ENCODE measurements at regions not wholly inside any gene's neighbourhood (a gene's known extent, or its start where the extent isn't known, plus 50 kb on each side); places are given as distances from the start of the nearest gene placed in this dataset.
"Not testable (repeated sequence)": the region's sequence is repeated elsewhere in the genome, so short reads cannot be mapped to it uniquely, and the experiment has no call there.

DNA sequence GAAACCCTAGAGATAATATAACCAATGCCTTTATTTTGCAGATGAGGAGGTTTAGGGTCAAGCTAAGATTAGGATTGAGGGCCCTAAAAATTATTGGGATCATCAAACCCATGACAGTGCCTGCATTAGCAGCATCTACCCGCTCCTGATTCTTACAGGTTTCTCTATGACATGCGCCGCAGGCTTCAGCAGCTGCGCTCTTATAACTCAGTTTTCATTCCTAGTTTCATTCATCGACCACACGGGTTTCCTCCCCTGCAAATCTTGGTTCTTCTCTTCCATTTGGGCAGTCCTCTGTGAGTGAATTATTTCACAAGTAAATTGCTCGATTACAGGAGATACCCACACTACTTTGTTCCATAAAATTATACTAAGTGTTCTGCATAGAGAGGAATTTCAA is 137.2 kb downstream of the SLC24A2 start:
- DNase-seq, result no peak

DNA sequence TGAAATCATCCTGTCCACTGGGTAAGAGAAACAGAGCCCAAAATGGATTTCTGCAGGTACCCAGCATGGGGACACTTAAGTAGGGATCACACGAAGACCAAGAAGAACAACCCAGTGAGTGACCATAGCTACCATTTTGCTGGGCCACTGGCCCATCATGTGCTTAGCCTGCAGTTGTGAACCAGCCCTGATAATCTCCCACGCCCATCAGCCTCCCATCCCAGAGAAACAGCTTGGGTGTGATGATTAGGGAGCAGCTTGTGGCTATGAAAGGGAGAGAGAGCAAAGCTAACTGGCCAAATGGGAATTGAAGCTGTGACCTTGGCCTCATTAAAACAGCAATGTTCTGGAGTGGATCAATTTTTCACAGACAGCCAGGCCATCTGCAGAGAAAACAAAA is 138.5 kb downstream of the SLC24A2 start:
- DNase-seq, result no peak

- DNase-seq, result no peak
Measured at GRCh38 chr9:19649336-19650041, 139.3 kb downstream of the SLC24A2 start.

GRCh38 chr9:19648672-19649071 is 140.2 kb downstream of the SLC24A2 start:
- DNase-seq, result no peak

DNA sequence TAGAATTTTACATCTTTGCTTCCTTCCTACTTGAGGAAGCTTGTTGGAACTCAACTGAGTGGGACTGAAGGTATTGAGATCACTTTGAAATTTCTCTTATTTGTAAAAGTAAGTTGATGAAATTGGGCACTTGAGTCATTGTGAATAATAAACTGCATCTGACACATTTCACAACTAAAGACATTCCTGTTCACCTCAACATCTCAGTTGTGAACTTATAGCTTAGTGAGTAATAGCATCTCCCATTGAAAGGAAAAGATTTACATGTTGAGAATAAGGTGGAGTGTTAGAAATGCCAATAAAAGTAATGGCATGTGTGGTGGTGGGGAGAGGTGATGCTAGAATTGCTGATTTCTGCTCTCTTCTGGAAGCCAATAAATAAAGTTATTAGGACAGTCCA is 145.0 kb downstream of the SLC24A2 start:
- DNase-seq, result no peak

DNA sequence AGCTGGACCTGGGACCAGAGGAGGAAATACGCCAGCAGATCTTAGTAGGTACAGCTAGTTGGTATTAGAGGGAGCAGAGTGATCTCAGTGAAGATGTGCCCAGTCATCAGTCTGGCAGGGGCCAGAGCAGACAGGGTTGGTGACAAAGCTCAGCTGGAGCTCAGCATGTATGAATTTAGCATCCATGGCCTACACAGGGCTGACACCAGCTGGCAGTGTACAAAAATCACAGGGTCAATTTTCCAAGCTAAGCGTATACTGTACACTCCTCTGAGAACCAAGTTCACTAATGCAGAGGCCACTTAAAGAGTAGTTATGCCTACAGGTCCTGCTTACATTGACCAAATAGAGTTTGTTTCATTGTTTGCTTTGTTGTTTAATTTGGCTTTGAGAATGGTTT is 146.6 kb downstream of the SLC24A2 start:
- no peak for DNase-seq

- no peak for DNase-seq
Measured at GRCh38 chr9:19641046-19641445, 147.8 kb downstream of the SLC24A2 start.

- no peak for DNase-seq
Measured at GRCh38 chr9:19640014-19640413, 148.8 kb downstream of the SLC24A2 start.

- no peak for DNase-seq
Measured at GRCh38 chr9:19637084-19637483, 151.8 kb downstream of the SLC24A2 start.

- no peak for DNase-seq
Measured at GRCh38 chr9:19634881-19635280, 154.0 kb downstream of the SLC24A2 start.

DNA sequence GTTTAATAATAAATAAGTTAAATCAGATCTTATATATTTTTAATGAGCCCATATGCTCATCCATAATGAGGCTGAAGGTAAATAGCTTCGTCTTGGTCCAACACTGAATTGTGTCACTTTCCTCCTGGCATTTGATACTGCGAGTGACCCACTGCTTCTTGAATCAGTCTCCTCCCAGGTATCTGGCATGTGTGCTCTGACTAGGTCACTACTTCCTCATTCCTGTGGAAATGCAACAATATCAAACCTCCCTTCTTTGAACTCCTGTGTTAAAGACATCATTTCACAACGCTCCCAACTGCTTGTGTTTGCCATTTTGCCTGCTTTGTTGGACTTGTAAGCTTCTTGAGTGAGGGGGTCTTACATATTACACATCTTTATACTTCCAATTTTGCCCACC is 157.7 kb downstream of the SLC24A2 start:
- no peak for DNase-seq

DNA sequence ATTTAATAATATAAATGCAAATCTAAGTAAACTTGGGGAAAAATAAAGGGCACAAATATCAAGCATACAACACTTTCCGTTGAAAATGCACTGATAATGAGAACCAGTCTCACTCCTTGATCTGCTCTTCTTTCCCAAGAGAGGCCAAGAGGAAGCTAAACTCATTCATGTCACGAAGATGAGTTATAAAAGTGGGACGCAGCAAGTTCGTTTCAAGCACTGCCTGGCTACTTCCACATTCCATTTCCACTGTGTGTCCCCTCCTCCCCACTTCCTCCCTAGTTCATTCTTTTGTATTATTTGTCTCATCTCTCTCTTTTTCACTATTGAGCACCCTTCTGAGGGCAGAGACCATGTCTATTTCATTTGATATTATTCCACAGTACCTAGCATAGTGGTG is 158.1 kb downstream of the SLC24A2 start:
- no peak for DNase-seq

DNA sequence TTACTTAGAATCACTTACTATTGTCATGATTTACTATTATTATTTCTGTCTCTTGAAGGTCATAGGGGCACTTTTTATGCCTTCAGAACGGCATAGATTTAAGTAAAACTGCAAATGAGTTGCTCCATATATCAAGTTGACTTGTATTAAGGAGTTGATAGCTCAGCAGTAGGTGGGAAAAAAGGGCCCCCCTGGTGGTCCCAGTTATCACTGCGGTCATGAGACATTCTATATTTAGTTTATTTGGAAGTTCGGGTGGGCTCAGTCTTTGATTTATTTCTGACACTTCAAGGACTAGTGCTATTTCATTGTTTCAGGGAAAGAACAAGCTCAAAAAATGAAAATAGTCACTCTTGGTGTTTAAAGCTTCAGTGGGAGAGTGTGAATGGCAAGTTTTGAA is 159.3 kb downstream of the SLC24A2 start:
- DNase-seq, result no peak

GRCh38 chr9:19625426-19625825 is 163.4 kb downstream of the SLC24A2 start:
- not testable (repeated sequence) for DNase-seq

DNA sequence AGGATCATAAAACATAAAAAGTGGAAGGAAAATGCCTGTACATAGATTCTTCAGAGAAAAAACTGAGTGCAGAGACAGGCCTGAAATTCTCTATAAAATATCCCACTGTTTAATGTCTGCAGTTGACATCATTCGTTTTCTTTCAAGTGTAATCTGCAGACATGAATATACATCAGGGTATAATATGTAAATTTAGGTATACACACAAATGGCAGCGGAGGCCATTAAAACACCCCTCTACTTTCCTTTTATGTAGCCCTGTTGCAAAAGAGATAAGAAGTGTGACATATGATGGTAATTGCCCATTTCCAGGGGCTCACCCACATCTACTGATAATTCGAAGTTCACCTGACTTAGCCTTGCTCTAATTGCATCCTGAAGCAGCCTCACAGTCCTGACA is 164.3 kb downstream of the SLC24A2 start:
- no peak for DNase-seq

DNA sequence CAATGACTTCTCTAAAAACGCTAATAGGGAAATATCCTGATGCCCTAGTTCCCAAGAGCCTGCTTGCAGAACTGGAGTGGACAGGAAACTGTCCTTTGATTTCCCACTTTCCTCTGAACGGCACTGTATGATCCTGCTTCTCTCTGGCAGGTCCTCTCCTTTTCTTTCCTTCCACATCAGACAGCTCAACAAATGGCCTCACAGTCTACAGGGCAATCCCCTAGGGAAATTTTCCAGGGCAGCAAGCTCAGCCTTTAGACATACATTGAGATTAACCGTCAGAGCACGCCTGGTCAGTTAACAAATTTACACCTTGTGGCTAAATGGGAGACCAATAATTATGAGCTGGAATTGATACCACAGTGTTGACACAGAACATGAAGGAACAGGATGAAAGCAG is 164.9 kb downstream of the SLC24A2 start:
- DNase-seq, result no peak

DNA sequence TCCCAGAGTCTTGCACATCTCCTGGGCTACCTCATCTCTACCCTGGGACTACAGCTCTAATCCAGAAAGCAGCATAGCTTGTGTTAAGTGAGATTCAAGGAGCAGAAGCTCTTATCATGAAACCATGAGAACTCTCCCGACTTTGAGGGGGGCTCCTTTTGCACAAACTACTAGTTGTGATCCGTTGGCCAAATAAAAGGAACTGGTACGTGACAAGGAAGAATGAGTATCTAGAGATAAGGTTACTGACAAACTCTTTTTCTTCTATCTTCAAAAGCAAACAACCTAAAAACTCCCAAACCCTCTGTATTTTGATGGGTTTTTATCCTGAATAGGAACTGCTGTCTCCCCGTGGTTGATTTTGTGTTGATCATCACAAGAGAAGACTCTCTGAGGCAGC is 168.5 kb downstream of the SLC24A2 start:
- DNase-seq, result no peak

GRCh38 chr9:19619221-19619620 is 169.6 kb downstream of the SLC24A2 start:
- no peak for DNase-seq

- DNase-seq, result no peak
Measured at GRCh38 chr9:19618816-19619215, 170.0 kb downstream of the SLC24A2 start.

GRCh38 chr9:19615036-19615624 is 173.7 kb downstream of the SLC24A2 start:
- no peak for DNase-seq

DNA sequence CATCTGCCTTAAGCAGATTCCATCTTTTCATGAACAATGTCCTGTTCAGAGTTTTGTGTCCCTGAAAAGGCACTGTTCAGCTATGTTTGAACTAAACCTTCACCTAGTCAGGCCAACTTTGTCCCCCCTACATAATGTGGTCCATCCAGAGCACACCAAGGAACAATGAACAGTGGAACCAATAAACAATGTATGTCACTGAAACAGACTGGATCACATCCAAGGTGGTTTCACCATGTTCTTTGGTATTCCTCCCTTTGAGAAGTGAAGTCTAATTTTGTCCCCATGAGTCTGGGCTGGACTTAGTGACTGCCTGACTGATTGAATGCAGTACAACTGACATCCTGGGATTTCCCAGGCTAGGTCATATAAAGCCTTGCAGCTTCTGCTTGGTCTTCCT is 174.5 kb downstream of the SLC24A2 start:
- no peak for DNase-seq

DNA sequence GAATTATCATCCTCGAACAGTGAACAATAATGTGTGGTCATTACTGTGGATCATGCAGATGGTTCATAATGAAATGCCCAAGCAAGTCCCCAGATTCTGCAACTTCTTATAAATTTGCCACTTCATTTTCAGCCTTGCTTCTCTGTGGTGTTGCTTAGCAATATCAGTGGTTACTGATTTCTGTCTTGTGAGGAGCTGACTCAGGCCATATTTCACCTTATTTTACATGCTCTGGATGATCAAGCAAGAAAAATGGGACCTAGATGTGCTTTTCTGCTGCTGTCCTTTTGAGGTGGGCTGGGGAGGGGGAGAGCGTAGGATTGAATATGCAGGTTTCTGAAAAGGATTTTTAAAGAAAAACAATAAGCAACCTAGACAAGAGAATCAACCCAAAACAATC is 188.3 kb downstream of the SLC24A2 start:
- no peak for DNase-seq

GRCh38 chr9:19598722-19599121 is 189.9 kb downstream of the ACER2 start:
- DNase-seq, result no peak

- no peak for DNase-seq
Measured at GRCh38 chr9:19597176-19597575, 188.4 kb downstream of the ACER2 start.

DNA sequence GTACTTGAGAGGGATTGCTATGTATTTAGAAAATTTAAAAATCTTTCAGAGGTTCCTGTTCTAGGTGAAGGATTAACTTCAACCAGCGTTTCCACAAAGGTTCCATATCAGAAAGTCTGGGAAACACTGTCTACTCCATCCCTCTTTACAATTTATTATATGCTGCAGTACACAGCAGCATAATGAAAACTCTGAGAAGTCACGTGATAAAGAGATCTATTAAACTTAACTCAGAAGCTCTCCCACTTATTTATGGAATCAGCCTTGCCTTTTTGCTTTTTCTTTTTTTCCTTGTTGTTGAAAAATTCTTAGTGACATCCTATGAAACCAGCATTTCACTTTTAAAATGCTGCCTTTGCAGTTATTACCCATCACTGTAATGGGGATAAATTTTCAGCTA is 186.2 kb downstream of the ACER2 start:
- no peak for DNase-seq

Measured in stimulated activated CD4-positive, alpha-beta T cell treated with anti-CD3 and anti-CD28 coated beads, Interleukin-15, amount 100 ng/mL, for 24 hours (primary cell).